Esophagus squamous epithelium (tissue), 5 donors: ENCODE measurements at regions not wholly inside any gene's neighbourhood (a gene's known extent, or its start where the extent isn't known, plus 50 kb on each side); places are given as distances from the start of the nearest gene placed in this dataset.

Source experiments
- DNase-seq: peaks from one replicate; lab custom pipeline; 2025; lab: John Stamatoyannopoulos, UW
- H3K27ac ChIP-seq, 4 donors: fragments of 200-600 bp; sonication (generic); one replicate each; pipeline ENCODE4 v1.5.1; 2016 to 2019; ENCODE audit warnings: mild to moderate bottlenecking in 1 of 4
- H3K27me3 ChIP-seq, 4 donors: fragments of 200-600 bp; sonication (generic); 1 replicate in 3 of 4; 2 replicates in 1 of 4; pipeline versions ENCODE4 v1.5.1 to v1.6.0; 2017 to 2021; ENCODE audit warnings: antibody characterized with exemption in 1 of 4
- H3K36me3 ChIP-seq, 3 donors: fragments of 200-600 bp; sonication (generic); one replicate each; pipeline ENCODE4 v1.5.1; 2016 to 2019
- H3K4me1 ChIP-seq, 3 donors: fragments of 200-600 bp; sonication (generic); one replicate each; pipeline ENCODE4 v1.5.1; 2017 to 2019
- H3K4me3 ChIP-seq, 4 donors: fragments of 200-600 bp; sonication (generic); 1 replicate in 3 of 4; 2 replicates in 1 of 4; pipeline ENCODE4 v1.5.1; 2016 to 2019; ENCODE audit warnings: mild to moderate bottlenecking in 2 of 4, moderate library complexity in 1 of 4
- H3K9me3 ChIP-seq, 3 donors: fragments of 200-600 bp; sonication (generic); one replicate each; pipeline ENCODE4 v1.5.1; 2016 to 2019
- POLR2A ChIP-seq, 4 donors: fragments of 450-650 bp; IDR thresholded peaks; one replicate each; pipeline ENCODE4 v1.6.1; 2017; ENCODE audit warnings: antibody characterized with exemption in 4 of 4, mild to moderate bottlenecking in 4 of 4, moderate library complexity in 3 of 4
- WGBS, 2 donors: methylation state at CpG; one replicate each; pipeline ENCODE4 v1.1.5; 2018; 5-methylcytosine and 5-hydroxymethylcytosine counted together
- intact Hi-C: fragments of 100-400 bp; cut with DNase I; formaldehyde crosslinking; loops from one replicate; pipeline ENCODE4 v1.15.0; 2022
- TF ChIP-seq, protein P1 (sequence below), 6 experiments: fragments of 450-650 bp in 4 of 6; fragments of 200-600 bp in 2 of 6; sonication (generic) in 2 of 6; IDR thresholded peaks; one replicate each; pipeline ENCODE4 v1.5.1; 2016 to 2019; ENCODE audit warnings: antibody characterized with exemption in 6 of 6, mild to moderate bottlenecking in 4 of 6, moderate library complexity in 4 of 6
- donor health status: DM: yes; HTN: yes; CAD: no.

DNA sequence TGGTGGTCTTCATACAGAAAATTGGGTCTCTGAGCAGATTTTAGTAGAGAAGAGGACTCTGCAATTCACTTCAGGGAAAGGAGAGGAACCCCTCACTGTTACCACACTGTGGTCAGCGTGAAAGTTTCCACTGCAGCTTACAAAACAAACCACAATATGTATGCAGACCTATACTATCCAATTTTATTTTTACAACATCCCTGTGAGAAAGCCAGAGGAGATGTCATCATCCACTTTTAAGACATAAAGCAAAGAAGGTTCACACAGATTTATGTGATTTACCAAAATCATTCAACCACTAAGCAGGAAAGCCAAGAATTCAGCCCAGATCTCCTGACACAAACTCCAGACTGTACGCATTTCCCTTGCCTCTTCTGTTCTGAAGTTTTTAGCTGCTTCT lies 442.4 kb downstream of the FRK start:
- intact Hi-C loops = no loop called here
- WGBS, 2 donors = 76 to 81% methylated on average over 2 of the region's 2 CpGs

DNA sequence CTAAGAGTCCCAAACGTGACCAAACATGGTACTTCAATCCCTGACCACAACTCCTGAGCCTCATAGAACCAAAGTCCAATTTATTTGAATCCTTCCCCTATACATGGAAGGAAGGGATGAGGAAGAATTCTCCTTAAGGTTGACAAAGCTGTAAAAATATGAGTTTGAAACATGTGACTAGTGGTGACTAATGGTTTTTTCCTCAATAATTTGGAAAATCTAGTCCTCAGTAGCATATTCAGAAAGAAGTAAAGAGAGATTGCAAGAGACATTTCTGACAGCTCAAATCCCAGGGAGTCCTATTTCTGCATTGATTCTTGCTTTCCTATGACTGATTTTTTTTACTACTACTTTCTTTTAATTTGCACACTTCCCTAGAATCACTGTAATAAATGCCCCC lies 443.7 kb downstream of the FRK start:
- no peaks in the 10 kb centered on the region for H3K27me3 ChIP-seq
- no peaks in the 10 kb centered on the region for H3K9me3 ChIP-seq
- H3K36me3 ChIP-seq = no peaks in the 10 kb centered on the region
- DNase-seq = no peak
- 47 to 71% methylated on average over 1 of the region's 1 CpG for WGBS, 2 donors
- no peak for TF ChIP-seq POLR2A (IDR thresholded peaks at IDR 0.05)
- TF ChIP-seq, protein P1, sequence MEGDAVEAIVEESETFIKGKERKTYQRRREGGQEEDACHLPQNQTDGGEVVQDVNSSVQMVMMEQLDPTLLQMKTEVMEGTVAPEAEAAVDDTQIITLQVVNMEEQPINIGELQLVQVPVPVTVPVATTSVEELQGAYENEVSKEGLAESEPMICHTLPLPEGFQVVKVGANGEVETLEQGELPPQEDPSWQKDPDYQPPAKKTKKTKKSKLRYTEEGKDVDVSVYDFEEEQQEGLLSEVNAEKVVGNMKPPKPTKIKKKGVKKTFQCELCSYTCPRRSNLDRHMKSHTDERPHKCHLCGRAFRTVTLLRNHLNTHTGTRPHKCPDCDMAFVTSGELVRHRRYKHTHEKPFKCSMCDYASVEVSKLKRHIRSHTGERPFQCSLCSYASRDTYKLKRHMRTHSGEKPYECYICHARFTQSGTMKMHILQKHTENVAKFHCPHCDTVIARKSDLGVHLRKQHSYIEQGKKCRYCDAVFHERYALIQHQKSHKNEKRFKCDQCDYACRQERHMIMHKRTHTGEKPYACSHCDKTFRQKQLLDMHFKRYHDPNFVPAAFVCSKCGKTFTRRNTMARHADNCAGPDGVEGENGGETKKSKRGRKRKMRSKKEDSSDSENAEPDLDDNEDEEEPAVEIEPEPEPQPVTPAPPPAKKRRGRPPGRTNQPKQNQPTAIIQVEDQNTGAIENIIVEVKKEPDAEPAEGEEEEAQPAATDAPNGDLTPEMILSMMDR (IDR thresholded peaks at IDR 0.05) = no peak
- intact Hi-C loops = no loop called here
- no peak overlapping the region for H3K27ac ChIP-seq
- H3K4me3 ChIP-seq = no peak overlapping the region
- H3K4me1 ChIP-seq = no peaks in the 10 kb centered on the region

More for the DNA sequence above, 442.4 kb downstream of the FRK start:
- Histone ChIP-seq H3K4me1 (no peaks in the 10 kb centered on the region), H3K27me3 (no peaks in the 10 kb centered on the region), H3K9me3 (no peaks in the 10 kb centered on the region), H3K27ac (no peak overlapping the region), H3K4me3 (no peak overlapping the region), H3K36me3 (no peaks in the 10 kb centered on the region)
- no peak for DNase-seq
- TF ChIP-seq, protein P1 (IDR thresholded peaks at IDR 0.05) = no peak
- TF ChIP-seq POLR2A (IDR thresholded peaks at IDR 0.05) = no peak

DNA sequence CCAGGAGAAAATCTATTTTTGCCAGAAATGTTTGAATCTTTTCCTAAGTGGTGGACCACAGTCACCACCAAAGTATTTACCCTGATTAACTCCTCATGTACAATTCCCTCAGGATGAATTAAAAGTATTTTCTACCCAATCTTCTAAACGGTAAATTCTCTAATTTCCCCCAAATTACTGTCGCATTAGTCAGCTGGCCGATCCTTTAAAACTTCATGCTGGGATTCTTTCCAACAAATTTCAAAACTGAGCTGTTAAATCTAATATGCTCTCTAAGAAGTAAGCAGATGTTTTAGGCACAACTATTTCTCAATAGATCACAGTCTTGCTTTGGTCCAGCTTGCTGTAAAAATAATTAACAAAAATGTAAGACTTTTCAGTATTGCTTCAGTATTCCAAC lies 447.2 kb downstream of the FRK start:
- TF ChIP-seq, protein P1 (IDR thresholded peaks at IDR 0.05) = no peak
- TF ChIP-seq POLR2A (IDR thresholded peaks at IDR 0.05) = no peak
- H3K4me1 ChIP-seq = no peaks in the 10 kb centered on the region
- DNase-seq = no peak
- no peak overlapping the region for H3K27ac ChIP-seq
- no peaks in the 10 kb centered on the region for H3K9me3 ChIP-seq
- H3K4me3 ChIP-seq = no peak overlapping the region
- intact Hi-C loops = no loop called here
- 45 to 63% methylated on average over 3 of the region's 3 CpGs for WGBS, 2 donors
- H3K27me3 ChIP-seq = no peaks in the 10 kb centered on the region
- no peaks in the 10 kb centered on the region for H3K36me3 ChIP-seq

DNA sequence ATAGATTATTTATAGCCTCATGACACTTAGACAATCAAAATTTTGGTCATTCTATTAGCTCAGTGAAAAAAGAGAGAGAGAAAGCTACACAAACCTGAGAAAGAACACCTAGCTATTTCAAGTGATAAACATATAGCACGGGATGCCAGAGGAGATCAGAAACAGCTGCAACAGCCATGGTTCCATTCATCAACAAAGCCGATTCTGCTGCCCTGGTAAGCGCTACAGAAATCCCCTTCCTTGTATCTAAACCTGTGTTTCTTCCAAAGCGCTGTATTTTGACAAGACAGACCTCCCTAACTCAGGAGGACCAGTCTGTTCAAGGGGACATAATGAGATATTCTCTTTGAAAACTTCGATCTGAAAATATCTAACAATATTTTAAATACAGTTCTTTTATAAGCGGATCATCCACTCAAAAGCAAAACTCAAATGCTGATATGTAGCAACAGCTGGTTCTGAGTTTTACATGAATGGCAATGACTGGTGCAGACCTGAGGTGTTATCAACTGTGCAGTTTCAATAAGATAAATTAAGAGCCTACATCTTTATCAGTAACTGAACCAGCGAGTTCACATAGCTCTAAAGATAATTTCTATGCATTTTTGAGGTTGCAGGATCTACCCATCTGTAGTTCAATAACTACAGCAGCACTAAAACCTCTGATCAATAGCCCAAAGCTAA lies 447.8 kb downstream of the FRK start:
- no peaks in the 10 kb centered on the region for H3K4me1 ChIP-seq
- H3K27ac ChIP-seq = no peak overlapping the region
- DNase-seq = no peak
- intact Hi-C loops = no loop called here
- H3K4me3 ChIP-seq = no peak overlapping the region
- H3K36me3 ChIP-seq = no peaks in the 10 kb centered on the region
- TF ChIP-seq, protein P1 (IDR thresholded peaks at IDR 0.05) = no peak
- no peak for TF ChIP-seq POLR2A (IDR thresholded peaks at IDR 0.05)
- 56 to 61% methylated on average over 7 of the region's 7 CpGs for WGBS, 2 donors
- H3K9me3 ChIP-seq = no peaks in the 10 kb centered on the region
- no peaks in the 10 kb centered on the region for H3K27me3 ChIP-seq

DNA sequence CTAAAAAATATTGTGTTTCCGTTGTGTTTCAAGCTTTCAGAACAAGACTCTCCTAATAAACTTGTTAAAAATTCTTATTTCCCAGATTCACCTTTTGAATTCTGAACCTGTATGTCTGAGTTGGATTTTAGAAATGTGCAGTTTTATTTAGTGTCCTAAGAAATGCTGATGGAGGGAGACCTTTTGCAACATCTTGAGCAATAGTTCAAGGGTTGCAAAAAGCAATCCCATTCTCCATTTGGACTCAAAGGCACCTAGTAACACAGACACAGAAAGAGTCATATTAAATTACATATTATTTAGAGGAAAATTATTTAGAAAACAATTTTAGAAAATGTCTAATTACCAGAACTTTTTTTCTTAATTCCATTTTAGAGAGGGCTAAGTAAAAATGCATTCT lies 448.5 kb downstream of the FRK start:
- intact Hi-C loops = no loop called here
- no peaks in the 10 kb centered on the region for H3K4me1 ChIP-seq
- H3K36me3 ChIP-seq = no peaks in the 10 kb centered on the region
- no peaks in the 10 kb centered on the region for H3K9me3 ChIP-seq
- no peak overlapping the region for H3K27ac ChIP-seq
- H3K27me3 ChIP-seq = no peaks in the 10 kb centered on the region
- DNase-seq = no peak
- no peak overlapping the region for H3K4me3 ChIP-seq
- WGBS, 2 donors = 0% methylated on average over 1 of the region's 1 CpG
- TF ChIP-seq, protein P1 (IDR thresholded peaks at IDR 0.05) = no peak
- no peak for TF ChIP-seq POLR2A (IDR thresholded peaks at IDR 0.05)
